Keratinocyte (primary cell): ENCODE measurements at regions not wholly inside any gene's neighbourhood (a gene's known extent, or its start where the extent isn't known, plus 50 kb on each side); places are given as distances from the start of the nearest gene placed in this dataset.

Experiments used
- DNase-seq: peaks from one replicate; pipeline ENCODE4 v3.0.0-alpha.2; 2011; ENCODE audit warnings: low read depth, missing footprints, low spot score
- FAIRE-seq: peaks from 2 replicates; lab custom pipeline; 2011; peaks lifted over from hg19 to GRCh38; lab: Jason Lieb, UNC
- H2AFZ ChIP-seq: 2 replicates; pipeline ENCODE4 v1.6.0; 2012; ENCODE audit warnings: low read length, control low read depth, inconsistent platforms; ENCODE audit not compliant: control insufficient read depth
- H3K27ac ChIP-seq: 2 replicates; pipeline ENCODE4 v1.5.1; 2011; ENCODE audit warnings: low read length; ENCODE audit not compliant: control insufficient read depth, insufficient read depth
- H3K27me3 ChIP-seq: 3 replicates; pipeline ENCODE4 v1.6.0; 2011; ENCODE audit warnings: low read length; ENCODE audit not compliant: control insufficient read depth, insufficient read depth; ENCODE audit errors: extremely low read depth
- H3K36me3 ChIP-seq, 2 experiments: 2 replicates in 1 of 2; 3 replicates in 1 of 2; pipeline ENCODE4 v1.5.1; 2011; ENCODE audit warnings: low read length in 2 of 2, mild to moderate bottlenecking in 1 of 2; ENCODE audit not compliant: control insufficient read depth in 2 of 2, insufficient read depth in 2 of 2; ENCODE audit errors: extremely low read depth in 1 of 2
- H3K4me1 ChIP-seq: 3 replicates; pipeline ENCODE4 v1.5.1; 2011; ENCODE audit warnings: low read length; ENCODE audit not compliant: control insufficient read depth, insufficient read depth; ENCODE audit errors: extremely low read depth
- H3K4me2 ChIP-seq: 3 replicates; pipeline ENCODE4 v1.6.0; 2011; ENCODE audit warnings: low read depth, low read length; ENCODE audit not compliant: control insufficient read depth, insufficient read depth; ENCODE audit errors: extremely low read depth
- H3K4me3 ChIP-seq, 3 experiments: fragments of 200-600 bp in 1 of 3; sonication (generic) in 1 of 3; 2 replicates in 2 of 3; 3 replicates in 1 of 3; pipeline ENCODE4 v1.5.1; 2011 to 2016; ENCODE audit warnings: low read length in 3 of 3, mild to moderate bottlenecking in 3 of 3, control low read depth in 2 of 3, inconsistent platforms in 1 of 3, low read depth in 1 of 3, mixed read lengths in 1 of 3, mixed run types in 1 of 3, moderate library complexity in 1 of 3; ENCODE audit not compliant: control insufficient read depth in 2 of 3, insufficient read depth in 2 of 3; ENCODE audit errors: extremely low read depth in 1 of 3
- H3K79me2 ChIP-seq: 2 replicates; pipeline ENCODE4 v1.6.0; 2012; ENCODE audit warnings: low read length; ENCODE audit not compliant: control insufficient read depth, insufficient read depth
- H3K9ac ChIP-seq: 3 replicates; pipeline ENCODE4 v1.6.0; 2011; ENCODE audit warnings: low read length; ENCODE audit not compliant: control insufficient read depth, insufficient read depth; ENCODE audit errors: extremely low read depth
- H3K9me1 ChIP-seq: 3 replicates; pipeline ENCODE4 v1.6.0; 2011; ENCODE audit warnings: low read length; ENCODE audit not compliant: control insufficient read depth, insufficient read depth; ENCODE audit errors: extremely low read depth
- H3K9me3 ChIP-seq: 2 replicates; pipeline ENCODE4 v1.5.1; 2012; ENCODE audit warnings: low read depth, low read length; ENCODE audit not compliant: control insufficient read depth
- H4K20me1 ChIP-seq: 3 replicates; pipeline ENCODE4 v1.6.0; 2011; ENCODE audit warnings: low read length; ENCODE audit not compliant: control insufficient read depth, insufficient read depth; ENCODE audit errors: extremely low read depth
- CTCF ChIP-seq, 3 experiments: IDR thresholded peaks in 1 of 3; conservative IDR thresholded peaks in 1 of 3; optimal IDR thresholded peaks in 1 of 3; 2 replicates in 2 of 3; 3 replicates in 1 of 3; pipeline versions ENCODE3 to v1.5.1; 2011; ENCODE audit warnings: low read length in 3 of 3, mild to moderate bottlenecking in 3 of 3, moderate library complexity in 2 of 3, control low read depth in 1 of 3, inconsistent platforms in 1 of 3; ENCODE audit not compliant: insufficient read depth in 2 of 3; ENCODE audit errors: extremely low read depth in 1 of 3
- EZH2 ChIP-seq: IDR thresholded peaks from one replicate; pipeline ENCODE4 v1.6.1; 2012; ENCODE audit warnings: inconsistent platforms, mild to moderate bottlenecking, low read length, moderate library complexity
- dilution Hi-C: fragments of 300-500 bp; cut with MboI; formaldehyde crosslinking; loops from one replicate; pipeline ENCODE4 v1.7.0; 2020; ENCODE audit warnings: low sequenced_read_pairs; ENCODE audit not compliant: extremely low pct_ligation_motif_present

GRCh38 chr11:91366816-91367215 is 857.8 kb upstream of the FAT3 start:
- no peak for TF ChIP-seq CTCF (optimal IDR thresholded peaks at IDR 0.05 in 1 of 3, IDR thresholded peaks at IDR 0.05 in 1 of 3, conservative IDR thresholded peaks at IDR 0.05 in 1 of 3; ENCODE audit: extremely low read depth in 1 of 3, insufficient read depth in 2 of 3, low read length in 3 of 3)
- no peak for TF ChIP-seq EZH2
- Histone ChIP-seq H3K4me3 (no peak overlapping the region), H3K27me3 (no peaks in the 10 kb centered on the region), H2AFZ (no peak overlapping the region), H3K27ac (no peak overlapping the region), H3K9me1 (no peaks in the 10 kb centered on the region), H3K9me3 (no peaks in the 10 kb centered on the region), H3K9ac (no peak overlapping the region), H4K20me1 (no peaks in the 10 kb centered on the region), H3K4me2 (no peak overlapping the region), H3K4me1 (no peaks in the 10 kb centered on the region), H3K79me2 (no peaks in the 10 kb centered on the region), H3K36me3 (no peaks in the 10 kb centered on the region)
- DNase-seq (no peak), FAIRE-seq (no peak)
- dilution Hi-C loops: no loop called here

GRCh38 chr11:91365986-91366585 is 858.5 kb upstream of the FAT3 start:
- dilution Hi-C loops: no loop called here
- H3K27me3 ChIP-seq: no peaks in the 10 kb centered on the region
- no peaks in the 10 kb centered on the region for H3K9me1 ChIP-seq
- TF ChIP-seq EZH2: no peak
- FAIRE-seq (no peak), DNase-seq (no peak)
- no peaks in the 10 kb centered on the region for H4K20me1 ChIP-seq
- H3K4me1 ChIP-seq: no peaks in the 10 kb centered on the region
- H3K4me3 ChIP-seq: no peak overlapping the region
- no peak overlapping the region for H3K9ac ChIP-seq
- no peaks in the 10 kb centered on the region for H3K36me3 ChIP-seq
- no peak overlapping the region for H3K4me2 ChIP-seq
- no peaks in the 10 kb centered on the region for H3K79me2 ChIP-seq
- no peak overlapping the region for H3K27ac ChIP-seq
- no peaks in the 10 kb centered on the region for H3K9me3 ChIP-seq
- no peak overlapping the region for H2AFZ ChIP-seq

- H4K20me1 ChIP-seq: no peaks in the 10 kb centered on the region
- H3K4me3 ChIP-seq: no peak overlapping the region
- H3K9me1 ChIP-seq: no peaks in the 10 kb centered on the region
- H2AFZ ChIP-seq: no peak overlapping the region
- H3K27ac ChIP-seq: no peak overlapping the region
- H3K9ac ChIP-seq: no peak overlapping the region
- no peaks in the 10 kb centered on the region for H3K4me1 ChIP-seq
- no peak for TF ChIP-seq CTCF (optimal IDR thresholded peaks at IDR 0.05 in 1 of 3, IDR thresholded peaks at IDR 0.05 in 1 of 3, conservative IDR thresholded peaks at IDR 0.05 in 1 of 3; ENCODE audit: extremely low read depth in 1 of 3, insufficient read depth in 2 of 3, low read length in 3 of 3)
- TF ChIP-seq EZH2: no peak
- no peak for DNase-seq
- no peaks in the 10 kb centered on the region for H3K36me3 ChIP-seq
- H3K27me3 ChIP-seq: no peaks in the 10 kb centered on the region
- H3K79me2 ChIP-seq: no peaks in the 10 kb centered on the region
- no peak overlapping the region for H3K4me2 ChIP-seq
- FAIRE-seq: no peak
- dilution Hi-C loops: no loop called here
- no peaks in the 10 kb centered on the region for H3K9me3 ChIP-seq
Observed at GRCh38 chr11:91350931-91351330, 873.7 kb upstream of the FAT3 start.
